ENCODE measurements at regions not wholly inside any gene's neighbourhood (a gene's known extent, or its start where the extent isn't known, plus 50 kb on each side); places are given as distances from the start of the nearest gene placed in this dataset.
A peak's percentile ranks its signal among the peaks of the same experiment; 100 is the strongest.

DNA sequence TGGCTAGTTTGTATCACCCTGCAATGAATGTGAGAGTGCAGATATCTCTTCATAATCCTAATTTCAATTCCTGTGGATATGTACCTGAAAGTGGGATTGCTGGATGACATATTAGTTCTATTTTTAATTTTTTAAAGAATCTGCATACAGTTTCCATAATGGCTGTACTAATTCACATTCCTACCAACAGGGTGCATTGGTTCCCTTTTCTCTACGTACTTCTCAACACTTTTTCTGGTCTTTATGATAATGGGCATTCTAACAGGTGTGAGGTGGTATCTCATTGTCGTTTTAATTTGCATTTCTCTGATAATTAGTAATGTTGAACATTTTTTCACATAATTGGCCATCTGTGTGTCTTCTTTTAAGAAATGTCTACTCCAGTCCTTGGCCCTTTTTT lies 927.5 kb downstream of the DTWD2 start:
- TF ChIP-seq CTCF (IDR thresholded peaks at IDR 0.05; ENCODE audit: low read depth, low read length, missing control alignments) = peak; percentile 23
- no peak overlapping the region for H3K4me3 ChIP-seq (ENCODE audit: low read depth, low read length)
- no peak for DNase-seq (ENCODE audit: low read depth)

GRCh38 chr5:118052503-118052902 lies 935.8 kb downstream of the DTWD2 start:
- H3K4me3 ChIP-seq (ENCODE audit: low read depth, low read length) = no peak overlapping the region
- DNase-seq (ENCODE audit: low read depth) = no peak
- no peak for TF ChIP-seq CTCF (IDR thresholded peaks at IDR 0.05; ENCODE audit: low read depth, low read length, missing control alignments)

DNA sequence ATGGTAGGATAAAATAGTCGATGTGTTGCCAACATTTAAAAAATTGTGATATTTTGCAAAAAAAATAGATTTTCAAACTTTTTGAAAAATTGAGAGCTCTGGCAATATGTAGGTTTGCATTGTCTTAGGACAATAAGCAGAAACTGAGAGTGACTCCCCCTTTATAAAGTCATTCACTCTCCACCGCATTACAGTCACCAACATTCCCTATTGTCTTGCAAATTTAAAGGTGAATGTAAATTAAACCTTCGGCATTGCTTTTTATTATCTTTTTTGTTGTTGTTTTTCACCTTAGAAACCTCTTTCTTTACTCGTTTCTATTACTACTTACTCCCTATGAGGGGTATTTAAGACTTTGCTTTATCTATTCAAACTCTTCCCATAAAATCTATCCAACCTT lies 944.2 kb downstream of the DTWD2 start:
- no peak for TF ChIP-seq CTCF (IDR thresholded peaks at IDR 0.05; ENCODE audit: low read depth, low read length, missing control alignments)
- no peak for DNase-seq (ENCODE audit: low read depth)
- no peak overlapping the region for H3K4me3 ChIP-seq (ENCODE audit: low read depth, low read length)

GRCh38 chr5:118043531-118043930 lies 944.8 kb downstream of the DTWD2 start:
- TF ChIP-seq CTCF (IDR thresholded peaks at IDR 0.05; ENCODE audit: low read depth, low read length, missing control alignments) = no peak
- H3K4me3 ChIP-seq (ENCODE audit: low read depth, low read length) = no peak overlapping the region
- DNase-seq (ENCODE audit: low read depth) = no peak

DNA sequence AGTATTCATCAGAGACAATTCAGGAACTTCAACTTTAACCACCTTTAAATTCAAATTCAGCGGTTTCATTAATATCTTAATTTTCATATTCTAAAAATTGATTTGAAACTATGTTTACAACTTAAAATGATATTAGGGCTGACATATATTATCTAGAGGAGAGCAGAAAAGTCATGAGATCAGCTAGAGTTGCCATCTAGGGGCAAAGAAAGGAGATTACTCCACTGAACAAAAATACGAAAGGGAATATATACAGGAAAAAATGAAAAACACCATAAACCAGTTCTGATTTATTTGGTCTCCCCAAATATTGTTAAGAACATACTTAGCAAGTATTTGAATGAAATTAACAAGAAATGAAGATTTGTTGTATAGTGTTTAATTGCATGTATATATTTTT lies 946.3 kb downstream of the DTWD2 start:
- peak; percentile 8 for TF ChIP-seq CTCF (IDR thresholded peaks at IDR 0.05; ENCODE audit: low read depth, low read length, missing control alignments)
- H3K4me3 ChIP-seq (ENCODE audit: low read depth, low read length) = no peak overlapping the region
- DNase-seq (ENCODE audit: low read depth) = no peak

DNA sequence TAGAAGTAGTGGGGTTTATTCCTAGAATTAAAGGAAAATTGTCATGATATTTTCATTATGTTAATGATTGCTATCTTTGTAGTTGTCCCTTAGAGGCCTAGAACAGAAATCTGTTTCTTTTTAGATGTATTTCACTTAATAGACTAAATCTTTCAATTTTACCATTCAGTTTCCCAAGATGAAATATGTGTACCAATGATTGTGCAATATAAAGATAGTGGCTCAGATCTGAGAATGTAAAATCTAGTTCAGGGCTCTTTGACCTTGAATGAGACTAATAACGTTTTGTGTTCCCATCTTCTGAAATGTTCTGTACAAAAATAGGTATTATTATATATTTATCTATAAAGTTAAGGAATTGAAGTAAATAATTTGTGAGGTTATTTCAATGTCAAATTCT lies 947.9 kb downstream of the DTWD2 start:
- no peak overlapping the region for H3K4me3 ChIP-seq (ENCODE audit: low read depth, low read length)
- DNase-seq (ENCODE audit: low read depth) = no peak
- TF ChIP-seq CTCF (IDR thresholded peaks at IDR 0.05; ENCODE audit: low read depth, low read length, missing control alignments) = no peak

- no peak for DNase-seq (ENCODE audit: low read depth)
- H3K4me3 ChIP-seq (ENCODE audit: low read depth, low read length) = no peak overlapping the region
- no peak for TF ChIP-seq CTCF (IDR thresholded peaks at IDR 0.05; ENCODE audit: low read depth, low read length, missing control alignments)
Measured at GRCh38 chr5:118033686-118034338, 954.5 kb downstream of the DTWD2 start.
